Stomach (tissue), 4 donors: ENCODE measurements at regions not wholly inside any gene's neighbourhood (a gene's known extent, or its start where the extent isn't known, plus 50 kb on each side); places are given as distances from the start of the nearest gene placed in this dataset.

ENCODE experiments used
- CTCF ChIP-seq, 7 experiments: fragments of 450-650 bp in 4 of 7; fragments of 200-600 bp in 3 of 7; sonication (generic) in 3 of 7; IDR thresholded peaks; one replicate each; pipeline ENCODE4 v1.5.1; 2016 to 2019; ENCODE audit warnings: antibody characterized with exemption in 7 of 7, control low read depth in 2 of 7, mild to moderate bottlenecking in 1 of 7
- POLR2AphosphoS5 ChIP-seq, 3 donors: sonication (generic); formaldehyde crosslinking; IDR thresholded peaks; one replicate each; pipeline ENCODE4 v1.6.1; 2016; ENCODE audit warnings: antibody characterized with exemption in 3 of 3

- TF ChIP-seq POLR2AphosphoS5 (IDR thresholded peaks at IDR 0.05) (no peak), CTCF (IDR thresholded peaks at IDR 0.05) (no peak)
Observed at GRCh38 chr10:8835453-8836167, 781.1 kb downstream of the GATA3 start.
